SK-N-MC (cell line): ENCODE measurements at regions not wholly inside any gene's neighbourhood (a gene's known extent, or its start where the extent isn't known, plus 50 kb on each side); places are given as distances from the start of the nearest gene placed in this dataset.

Experiments
- EZH2 ChIP-seq: fragments of 200-600 bp; sonication (generic); IDR thresholded peaks from one replicate; pipeline ENCODE4 v1.6.1; 2017; ENCODE audit warnings: antibody characterized with exemption
- FOXP2 ChIP-seq: optimal IDR thresholded peaks from 2 replicates; pipeline ENCODE3; 2011; ENCODE audit warnings: mild to moderate bottlenecking, moderate library complexity; ENCODE audit not compliant: insufficient read depth; ENCODE audit errors: extremely low read length, control extremely low read depth
- POLR2AphosphoS5 ChIP-seq: IDR thresholded peaks from 2 replicates; pipeline ENCODE4 v1.6.1; 2012; ENCODE audit warnings: mild to moderate bottlenecking, low read depth, low read length, borderline replicate concordance

DNA sequence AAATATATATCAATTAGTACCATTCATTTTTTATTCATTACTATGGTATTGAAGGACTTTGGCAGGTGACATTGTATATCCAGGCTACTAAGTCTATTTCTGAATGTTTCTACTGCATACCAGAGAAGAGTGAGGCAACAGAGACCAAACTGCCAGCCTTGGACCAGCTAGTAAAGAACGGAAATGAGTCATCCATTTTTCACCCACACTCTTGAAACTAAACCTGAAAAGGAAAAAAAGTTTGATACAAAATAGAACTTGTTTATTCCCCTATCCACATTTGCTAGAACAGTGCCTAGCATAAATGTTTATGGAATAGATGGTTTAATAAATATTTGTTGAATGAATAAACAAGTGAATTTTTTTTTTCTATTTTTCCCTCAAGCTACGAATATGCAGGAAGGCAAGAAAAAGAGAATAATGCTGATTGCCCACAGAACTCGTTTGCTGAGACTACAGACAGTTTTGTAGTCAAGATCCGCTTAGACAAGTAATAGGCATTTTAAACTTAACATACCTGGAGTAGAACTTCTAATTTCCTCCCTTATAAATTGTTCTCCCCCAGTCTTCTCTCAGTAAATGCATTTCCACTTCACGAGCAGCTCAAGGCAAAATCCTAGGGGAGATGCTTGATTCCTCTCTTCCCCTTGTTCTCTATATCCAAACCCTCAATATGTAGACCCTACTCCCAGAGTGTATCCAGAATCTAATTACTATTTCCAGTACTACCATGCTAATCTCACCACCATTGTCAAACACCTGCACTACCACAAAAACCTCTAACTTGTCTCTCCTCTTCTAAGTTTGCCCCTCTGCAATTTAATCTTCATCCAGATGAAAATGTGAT lies 146.2 kb upstream of the RASA1 start:
- TF ChIP-seq EZH2 (no peak), POLR2AphosphoS5 (no peak), FOXP2 (no peak)
